Chondrocyte (in vitro differentiated cells): ENCODE measurements at regions not wholly inside any gene's neighbourhood (a gene's known extent, or its start where the extent isn't known, plus 50 kb on each side); places are given as distances from the start of the nearest gene placed in this dataset.
"Not testable (repeated sequence)": the region's sequence is repeated elsewhere in the genome, so short reads cannot be mapped to it uniquely, and the experiment has no call there.

Experiments
- DNase-seq: peaks from one replicate; pipeline ENCODE4 v3.0.0; 2021; ENCODE audit warnings: mixed read lengths, low spot score
- H3K27ac Mint-ChIP-seq: one replicate; pipeline ENCODE4 v1.8.0; 2021; ENCODE audit warnings: mild to moderate bottlenecking, moderate library complexity, mixed read lengths; ENCODE audit not compliant: unreplicated experiment
- H3K27me3 Mint-ChIP-seq: 2 replicates; pipeline ENCODE4 v1.8.0; 2021; ENCODE audit warnings: low read depth, mixed read lengths
- H3K36me3 Mint-ChIP-seq: 2 replicates; pipeline ENCODE4 v1.8.0; 2021; ENCODE audit warnings: low read depth, mixed read lengths
- H3K4me1 Mint-ChIP-seq: 2 replicates; pipeline ENCODE4 v1.8.0; 2021; ENCODE audit warnings: low read depth, mild to moderate bottlenecking, mixed read lengths
- H3K4me3 Mint-ChIP-seq: one replicate; pipeline ENCODE4 v1.8.0; 2021; ENCODE audit warnings: mild to moderate bottlenecking, moderate library complexity, mixed read lengths; ENCODE audit not compliant: unreplicated experiment
- H3K9me3 Mint-ChIP-seq: 2 replicates; pipeline ENCODE4 v1.8.0; 2021; ENCODE audit warnings: low read depth, mixed read lengths
- TF ChIP-seq, protein P1 (sequence below): fragments of 200-600 bp; sonication (generic); IDR thresholded peaks from 2 replicates; pipeline ENCODE4 v1.5.0; 2021; ENCODE audit warnings: antibody characterized with exemption, mild to moderate bottlenecking, moderate library complexity

DNA sequence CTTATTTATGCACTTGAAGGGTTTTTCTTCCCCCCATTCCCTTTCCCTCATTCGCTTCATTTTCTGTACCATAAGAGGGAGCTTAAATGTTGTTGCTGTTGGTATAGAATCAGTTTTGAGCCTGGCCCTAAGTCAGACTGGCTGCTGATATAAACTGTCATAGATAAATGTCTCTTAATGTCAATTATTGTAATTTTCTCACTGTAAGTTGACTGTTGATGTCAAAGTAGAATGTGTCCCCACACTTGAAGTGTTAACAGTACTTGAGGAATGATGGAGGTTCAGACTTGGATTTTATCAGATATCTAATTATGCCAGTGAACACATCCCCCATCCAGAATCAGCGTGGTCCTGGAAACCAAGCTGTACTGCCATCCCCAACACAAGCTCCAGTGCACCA, 87.8 kb downstream of the PRR15 start:
- no peak overlapping the region for H3K27ac Mint-ChIP-seq
- H3K9me3 Mint-ChIP-seq = no peaks in the 10 kb centered on the region
- no peaks in the 10 kb centered on the region for H3K36me3 Mint-ChIP-seq
- no peak for DNase-seq
- TF ChIP-seq, protein P1, sequence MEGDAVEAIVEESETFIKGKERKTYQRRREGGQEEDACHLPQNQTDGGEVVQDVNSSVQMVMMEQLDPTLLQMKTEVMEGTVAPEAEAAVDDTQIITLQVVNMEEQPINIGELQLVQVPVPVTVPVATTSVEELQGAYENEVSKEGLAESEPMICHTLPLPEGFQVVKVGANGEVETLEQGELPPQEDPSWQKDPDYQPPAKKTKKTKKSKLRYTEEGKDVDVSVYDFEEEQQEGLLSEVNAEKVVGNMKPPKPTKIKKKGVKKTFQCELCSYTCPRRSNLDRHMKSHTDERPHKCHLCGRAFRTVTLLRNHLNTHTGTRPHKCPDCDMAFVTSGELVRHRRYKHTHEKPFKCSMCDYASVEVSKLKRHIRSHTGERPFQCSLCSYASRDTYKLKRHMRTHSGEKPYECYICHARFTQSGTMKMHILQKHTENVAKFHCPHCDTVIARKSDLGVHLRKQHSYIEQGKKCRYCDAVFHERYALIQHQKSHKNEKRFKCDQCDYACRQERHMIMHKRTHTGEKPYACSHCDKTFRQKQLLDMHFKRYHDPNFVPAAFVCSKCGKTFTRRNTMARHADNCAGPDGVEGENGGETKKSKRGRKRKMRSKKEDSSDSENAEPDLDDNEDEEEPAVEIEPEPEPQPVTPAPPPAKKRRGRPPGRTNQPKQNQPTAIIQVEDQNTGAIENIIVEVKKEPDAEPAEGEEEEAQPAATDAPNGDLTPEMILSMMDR = no peak
- H3K27me3 Mint-ChIP-seq = no peaks in the 10 kb centered on the region
- H3K4me3 Mint-ChIP-seq = no peak overlapping the region
- H3K4me1 Mint-ChIP-seq = peaks cover 7% of the 10 kb centered on the region

GRCh38 chr7:29652556-29652955, 88.9 kb downstream of the PRR15 start:
- TF ChIP-seq, protein P1 = no peak
- DNase-seq = no peak
- no peaks in the 10 kb centered on the region for H3K36me3 Mint-ChIP-seq
- no peaks in the 10 kb centered on the region for H3K27me3 Mint-ChIP-seq
- no peak overlapping the region for H3K27ac Mint-ChIP-seq
- H3K4me3 Mint-ChIP-seq = no peak overlapping the region
- H3K4me1 Mint-ChIP-seq = peaks cover 3% of the 10 kb centered on the region
- H3K9me3 Mint-ChIP-seq = no peaks in the 10 kb centered on the region

DNA sequence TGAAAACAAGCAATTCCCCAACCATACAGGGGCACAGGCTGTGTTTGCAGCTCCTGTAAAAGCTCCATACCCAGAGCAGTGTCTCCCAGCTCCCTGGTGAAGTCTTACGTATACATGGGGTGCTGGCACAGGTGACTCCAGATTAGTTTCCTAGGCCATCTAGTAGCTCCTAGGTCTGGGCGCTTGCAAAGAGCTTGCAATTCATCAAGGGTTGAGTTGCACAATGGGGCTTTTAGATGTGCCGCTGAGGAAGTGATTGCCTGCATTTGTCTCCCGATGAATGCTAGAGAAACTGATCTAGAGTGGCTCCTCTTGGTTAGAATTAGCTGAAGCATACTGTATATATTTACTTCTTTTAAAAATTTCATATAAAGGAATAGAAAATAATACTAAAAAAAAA, 90.7 kb downstream of the PRR15 start:
- not testable (repeated sequence) for H3K9me3 Mint-ChIP-seq, H3K27ac Mint-ChIP-seq, DNase-seq, H3K4me3 Mint-ChIP-seq, H3K27me3 Mint-ChIP-seq, H3K36me3 Mint-ChIP-seq, H3K4me1 Mint-ChIP-seq

GRCh38 chr7:29657288-29657687, 93.7 kb downstream of the PRR15 start:
- DNase-seq = no peak
- no peaks in the 10 kb centered on the region for H3K36me3 Mint-ChIP-seq
- no peak overlapping the region for H3K27ac Mint-ChIP-seq
- H3K27me3 Mint-ChIP-seq = no peaks in the 10 kb centered on the region
- H3K9me3 Mint-ChIP-seq = no peaks in the 10 kb centered on the region
- no peaks in the 10 kb centered on the region for H3K4me1 Mint-ChIP-seq
- H3K4me3 Mint-ChIP-seq = no peak overlapping the region
- TF ChIP-seq, protein P1 = no peak

GRCh38 chr7:29657856-29658255, 94.2 kb downstream of the PRR15 start:
- no peaks in the 10 kb centered on the region for H3K27me3 Mint-ChIP-seq
- H3K4me3 Mint-ChIP-seq = no peak overlapping the region
- H3K9me3 Mint-ChIP-seq = no peaks in the 10 kb centered on the region
- H3K36me3 Mint-ChIP-seq = no peaks in the 10 kb centered on the region
- TF ChIP-seq, protein P1 = no peak
- peaks cover 4% of the 10 kb centered on the region for H3K4me1 Mint-ChIP-seq
- H3K27ac Mint-ChIP-seq = no peak overlapping the region
- DNase-seq = no peak

DNA sequence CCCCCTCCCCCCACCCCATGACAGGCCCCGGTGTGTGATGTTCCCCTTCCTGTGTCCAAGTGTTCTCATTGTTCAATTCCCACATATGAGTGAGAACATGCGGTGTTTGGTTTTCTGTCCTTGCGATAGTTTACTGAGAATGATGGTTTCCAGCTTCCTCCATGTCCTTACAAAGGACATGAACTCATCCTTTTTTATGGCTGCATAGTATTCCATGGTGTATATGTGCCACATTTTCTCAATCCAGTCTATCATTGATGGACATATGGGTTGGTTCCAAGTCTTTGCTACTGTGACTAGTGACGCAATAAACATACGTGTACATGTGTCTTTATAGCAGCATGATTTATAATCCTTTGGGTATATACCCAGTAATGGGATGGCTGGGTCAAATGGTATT, 95.6 kb downstream of the PRR15 start:
- DNase-seq, H3K4me1 Mint-ChIP-seq, H3K27ac Mint-ChIP-seq, H3K36me3 Mint-ChIP-seq, H3K9me3 Mint-ChIP-seq, H3K27me3 Mint-ChIP-seq, H3K4me3 Mint-ChIP-seq: not testable (repeated sequence)

- not testable (repeated sequence) for H3K4me3 Mint-ChIP-seq, DNase-seq, H3K27me3 Mint-ChIP-seq, H3K9me3 Mint-ChIP-seq, H3K36me3 Mint-ChIP-seq
- peak overlapping the region; percentile 68 for H3K27ac Mint-ChIP-seq
- peaks cover 15% of the 10 kb centered on the region for H3K4me1 Mint-ChIP-seq
Observed at GRCh38 chr7:29662899-29663298, 99.3 kb downstream of the PRR15 start.

- not testable (repeated sequence) for H3K9me3 Mint-ChIP-seq, H3K4me3 Mint-ChIP-seq, H3K36me3 Mint-ChIP-seq, H3K27me3 Mint-ChIP-seq, DNase-seq, H3K27ac Mint-ChIP-seq
- peaks cover 15% of the 10 kb centered on the region for H3K4me1 Mint-ChIP-seq
Observed at GRCh38 chr7:29664999-29665398, 101.4 kb downstream of the PRR15 start.

GRCh38 chr7:29667096-29667669, 103.5 kb downstream of the PRR15 start:
- H3K4me3 Mint-ChIP-seq, H3K27ac Mint-ChIP-seq, H3K36me3 Mint-ChIP-seq, DNase-seq, H3K27me3 Mint-ChIP-seq, H3K9me3 Mint-ChIP-seq: not testable (repeated sequence)
- peaks cover 15% of the 10 kb centered on the region for H3K4me1 Mint-ChIP-seq

DNA sequence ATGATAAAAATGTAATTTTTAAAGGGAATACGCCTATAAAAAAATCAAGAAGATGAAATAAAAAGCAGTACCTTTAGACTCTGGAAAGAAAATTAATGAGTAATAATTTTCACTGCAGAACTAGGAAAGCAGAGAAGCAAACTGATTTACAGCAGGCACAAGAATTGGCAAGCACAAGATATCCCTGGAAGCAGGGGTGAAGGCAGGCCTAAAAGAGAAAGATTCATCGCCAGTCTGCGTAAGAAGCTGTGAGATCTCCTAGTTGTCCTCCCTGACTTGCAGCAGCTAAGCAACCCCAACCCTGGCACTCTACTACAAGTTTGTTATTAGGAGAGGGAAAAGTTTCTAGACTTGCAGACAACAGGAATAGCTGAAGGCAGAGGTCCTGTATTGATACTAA, 107.7 kb downstream of the PRR15 start:
- H3K36me3 Mint-ChIP-seq, H3K27ac Mint-ChIP-seq, H3K4me1 Mint-ChIP-seq, DNase-seq, H3K27me3 Mint-ChIP-seq, H3K9me3 Mint-ChIP-seq, H3K4me3 Mint-ChIP-seq: not testable (repeated sequence)
